ENCODE measurements at regions not wholly inside any gene's neighbourhood (a gene's known extent, or its start where the extent isn't known, plus 50 kb on each side); places are given as distances from the start of the nearest gene placed in this dataset.

GRCh38 chr20:53748176-53748575 is 154.5 kb upstream of the ZNF217 start:
- no peak for TF ChIP-seq FOXP2 (optimal IDR thresholded peaks at IDR 0.05; ENCODE audit: control extremely low read depth, extremely low read length, insufficient read depth)
- TF ChIP-seq EZH2 (IDR thresholded peaks at IDR 0.05) = no peak
- no peak for TF ChIP-seq POLR2AphosphoS5 (IDR thresholded peaks at IDR 0.05; ENCODE audit: borderline replicate concordance, low read depth, low read length)

Measured in SK-N-MC (cell line).